ENCODE measurements at regions not wholly inside any gene's neighbourhood (a gene's known extent, or its start where the extent isn't known, plus 50 kb on each side); places are given as distances from the start of the nearest gene placed in this dataset.

- Mint-ChIP-seq H3K4me3 (no peak overlapping the region), H3K27me3 (ENCODE audit: low read depth) (peaks cover 3% of the 10 kb centered on the region), H3K9me3 (no peaks in the 10 kb centered on the region), H3K36me3 (ENCODE audit: low read depth) (no peaks in the 10 kb centered on the region), H3K4me1 (ENCODE audit: low read depth) (no peaks in the 10 kb centered on the region), H3K27ac (no peak overlapping the region)
Observed at GRCh38 chr2:126835261-126835660, 63.4 kb upstream of the TEX51 start.

GRCh38 chr2:126835831-126836230 lies 62.9 kb upstream of the TEX51 start:
- Mint-ChIP-seq H3K4me3 (no peak overlapping the region), H3K27me3 (ENCODE audit: low read depth) (peaks cover 4% of the 10 kb centered on the region), H3K4me1 (ENCODE audit: low read depth) (no peaks in the 10 kb centered on the region), H3K27ac (no peak overlapping the region), H3K9me3 (no peaks in the 10 kb centered on the region), H3K36me3 (ENCODE audit: low read depth) (no peaks in the 10 kb centered on the region)

- Mint-ChIP-seq H3K27me3 (ENCODE audit: low read depth) (peaks cover 4% of the 10 kb centered on the region), H3K4me1 (ENCODE audit: low read depth) (no peaks in the 10 kb centered on the region), H3K36me3 (ENCODE audit: low read depth) (no peaks in the 10 kb centered on the region), H3K9me3 (no peaks in the 10 kb centered on the region), H3K4me3 (no peak overlapping the region), H3K27ac (no peak overlapping the region)
Observed at GRCh38 chr2:126836761-126837679, 61.7 kb upstream of the TEX51 start.

DNA sequence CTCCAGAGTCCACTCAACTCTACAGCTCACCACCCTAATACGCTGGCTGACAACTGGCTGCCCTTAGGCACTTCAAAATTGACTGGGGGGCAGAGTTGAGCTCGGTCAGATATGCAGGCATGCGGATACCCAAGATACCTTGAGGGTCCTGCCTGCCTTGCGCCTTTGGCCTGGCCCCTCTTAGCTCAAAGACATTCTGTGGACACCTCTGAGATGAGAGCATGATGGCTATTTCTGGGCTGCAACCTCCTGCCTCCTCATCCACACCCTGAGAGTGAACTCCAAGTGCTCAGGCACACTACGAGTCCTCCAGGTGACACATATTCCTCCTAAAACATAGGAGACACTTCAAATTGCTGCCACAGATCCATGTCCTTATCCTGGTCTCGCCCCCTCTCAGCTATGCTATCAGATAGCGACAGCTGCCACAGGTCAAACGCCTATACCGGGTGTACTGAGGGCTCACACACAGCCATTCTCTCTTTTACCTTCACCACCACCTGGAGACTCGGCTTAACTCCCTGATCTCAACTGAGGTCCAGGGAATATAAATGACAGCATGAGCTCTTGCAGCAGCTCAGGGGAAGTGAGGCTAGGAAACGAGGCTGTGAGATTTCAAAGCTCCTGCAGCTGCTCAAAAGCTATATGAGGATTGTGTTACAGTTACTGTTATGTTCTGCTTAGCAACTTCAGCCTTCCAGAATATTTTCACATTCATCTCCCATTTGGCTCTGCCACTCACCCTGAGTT lies 60.5 kb upstream of the TEX51 start:
- Mint-ChIP-seq H3K36me3 (ENCODE audit: low read depth) (no peaks in the 10 kb centered on the region), H3K4me3 (no peak overlapping the region), H3K27me3 (ENCODE audit: low read depth) (peaks cover 6% of the 10 kb centered on the region), H3K9me3 (no peaks in the 10 kb centered on the region), H3K4me1 (ENCODE audit: low read depth) (no peaks in the 10 kb centered on the region), H3K27ac (no peak overlapping the region)

GRCh38 chr2:126838716-126838985 lies 60.0 kb upstream of the TEX51 start:
- no peak overlapping the region for H3K4me3 Mint-ChIP-seq
- no peaks in the 10 kb centered on the region for H3K9me3 Mint-ChIP-seq
- no peaks in the 10 kb centered on the region for H3K4me1 Mint-ChIP-seq (ENCODE audit: low read depth)
- H3K27ac Mint-ChIP-seq = no peak overlapping the region
- peaks cover 11% of the 10 kb centered on the region for H3K27me3 Mint-ChIP-seq (ENCODE audit: low read depth)
- no peaks in the 10 kb centered on the region for H3K36me3 Mint-ChIP-seq (ENCODE audit: low read depth)

- no peaks in the 10 kb centered on the region for H3K4me1 Mint-ChIP-seq (ENCODE audit: low read depth)
- H3K9me3 Mint-ChIP-seq = no peaks in the 10 kb centered on the region
- H3K27ac Mint-ChIP-seq = no peak overlapping the region
- H3K27me3 Mint-ChIP-seq (ENCODE audit: low read depth) = peaks cover 12% of the 10 kb centered on the region
- H3K36me3 Mint-ChIP-seq (ENCODE audit: low read depth) = no peaks in the 10 kb centered on the region
- no peak overlapping the region for H3K4me3 Mint-ChIP-seq
Observed at GRCh38 chr2:126839796-126840195, 58.9 kb upstream of the TEX51 start.

DNA sequence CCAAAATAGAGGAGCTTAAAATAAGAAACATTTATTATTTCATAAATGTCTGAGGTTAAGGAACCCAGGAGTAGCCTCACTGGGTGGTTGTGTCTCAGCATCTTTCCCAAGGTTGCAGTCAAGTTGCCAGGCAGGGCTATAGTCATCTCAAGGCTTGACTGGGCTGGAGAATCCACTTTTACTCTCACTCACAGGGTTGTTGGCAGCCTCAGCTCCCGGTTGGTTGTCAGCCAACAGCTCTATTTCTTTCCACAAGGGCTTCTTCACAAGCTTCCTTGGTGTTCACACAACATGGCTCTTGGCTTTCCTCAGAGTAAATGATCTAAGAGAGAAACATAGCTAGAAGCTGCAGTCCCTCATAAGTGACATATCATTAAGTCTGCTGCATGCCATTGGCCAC lies 55.6 kb upstream of the TEX51 start:
- Mint-ChIP-seq H3K36me3 (ENCODE audit: low read depth) (no peaks in the 10 kb centered on the region), H3K27ac (no peak overlapping the region), H3K27me3 (ENCODE audit: low read depth) (peaks cover 20% of the 10 kb centered on the region), H3K4me3 (no peak overlapping the region), H3K9me3 (no peaks in the 10 kb centered on the region), H3K4me1 (ENCODE audit: low read depth) (no peaks in the 10 kb centered on the region)

DNA sequence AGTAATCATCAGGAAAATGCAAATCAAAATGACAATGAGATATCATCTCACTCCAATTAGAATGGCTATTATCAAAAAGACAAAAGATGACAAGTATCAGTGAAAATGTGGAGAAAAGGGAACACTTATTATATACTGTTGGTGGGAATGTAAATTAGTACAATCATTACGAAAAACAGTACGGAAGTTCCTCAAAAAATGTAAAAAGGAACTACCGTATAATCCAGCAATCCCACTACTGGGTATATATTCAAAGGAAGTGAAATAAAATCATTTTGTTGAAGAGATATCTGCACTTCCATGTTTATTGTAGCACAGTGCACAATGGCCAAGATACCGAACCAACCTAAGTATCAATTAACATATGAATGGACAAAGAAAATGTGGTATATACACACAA lies 52.4 kb upstream of the TEX51 start:
- Mint-ChIP-seq H3K27me3 (ENCODE audit: low read depth) (peaks cover 16% of the 10 kb centered on the region), H3K36me3 (ENCODE audit: low read depth) (no peaks in the 10 kb centered on the region), H3K4me3 (no peak overlapping the region), H3K9me3 (no peaks in the 10 kb centered on the region), H3K4me1 (ENCODE audit: low read depth) (no peaks in the 10 kb centered on the region), H3K27ac (no peak overlapping the region)
